ENCODE measurements at regions not wholly inside any gene's neighbourhood (a gene's known extent, or its start where the extent isn't known, plus 50 kb on each side); places are given as distances from the start of the nearest gene placed in this dataset.
"Not testable (repeated sequence)": the region's sequence is repeated elsewhere in the genome, so short reads cannot be mapped to it uniquely, and the experiment has no call there.

DNA sequence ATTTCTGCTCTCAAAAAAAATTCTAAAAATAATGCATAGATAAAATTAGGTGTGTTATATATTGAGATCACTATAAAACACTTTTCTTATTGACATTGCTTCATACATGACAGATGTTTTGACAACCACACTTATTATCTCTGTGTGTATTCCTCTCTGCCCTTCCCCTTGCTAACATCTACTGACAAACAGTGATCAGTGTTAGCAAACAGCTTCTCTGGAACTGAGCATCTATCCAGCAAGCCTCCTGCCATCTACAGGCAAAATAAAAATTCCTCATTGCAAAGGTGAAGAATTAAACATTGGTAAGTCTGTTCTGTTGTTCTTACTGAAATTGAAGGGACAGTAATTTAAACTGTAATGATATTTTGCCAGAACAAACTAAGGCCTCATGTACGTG, 2153.9 kb downstream of the NCAM2 start:
- Mint-ChIP-seq H3K9me3 (ENCODE audit: unreplicated experiment) (no peaks in the 10 kb centered on the region), H3K27me3 (ENCODE audit: insufficient read depth, unreplicated experiment) (no peaks in the 10 kb centered on the region), H3K27ac (ENCODE audit: unreplicated experiment) (no peak overlapping the region), H3K4me3 (ENCODE audit: unreplicated experiment) (no peak overlapping the region), H3K4me1 (ENCODE audit: low read depth, unreplicated experiment) (no peaks in the 10 kb centered on the region), H3K36me3 (ENCODE audit: insufficient read depth, unreplicated experiment) (no peaks in the 10 kb centered on the region)
- H3K9me3 ChIP-seq = no peaks in the 10 kb centered on the region
- no peaks in the 10 kb centered on the region for H3K4me1 ChIP-seq
- TF ChIP-seq, protein P1, sequence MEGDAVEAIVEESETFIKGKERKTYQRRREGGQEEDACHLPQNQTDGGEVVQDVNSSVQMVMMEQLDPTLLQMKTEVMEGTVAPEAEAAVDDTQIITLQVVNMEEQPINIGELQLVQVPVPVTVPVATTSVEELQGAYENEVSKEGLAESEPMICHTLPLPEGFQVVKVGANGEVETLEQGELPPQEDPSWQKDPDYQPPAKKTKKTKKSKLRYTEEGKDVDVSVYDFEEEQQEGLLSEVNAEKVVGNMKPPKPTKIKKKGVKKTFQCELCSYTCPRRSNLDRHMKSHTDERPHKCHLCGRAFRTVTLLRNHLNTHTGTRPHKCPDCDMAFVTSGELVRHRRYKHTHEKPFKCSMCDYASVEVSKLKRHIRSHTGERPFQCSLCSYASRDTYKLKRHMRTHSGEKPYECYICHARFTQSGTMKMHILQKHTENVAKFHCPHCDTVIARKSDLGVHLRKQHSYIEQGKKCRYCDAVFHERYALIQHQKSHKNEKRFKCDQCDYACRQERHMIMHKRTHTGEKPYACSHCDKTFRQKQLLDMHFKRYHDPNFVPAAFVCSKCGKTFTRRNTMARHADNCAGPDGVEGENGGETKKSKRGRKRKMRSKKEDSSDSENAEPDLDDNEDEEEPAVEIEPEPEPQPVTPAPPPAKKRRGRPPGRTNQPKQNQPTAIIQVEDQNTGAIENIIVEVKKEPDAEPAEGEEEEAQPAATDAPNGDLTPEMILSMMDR (IDR thresholded peaks at IDR 0.05; ENCODE audit: insufficient read depth in 1 of 2, low read depth in 1 of 2, low read length in 1 of 2, severe bottlenecking in 1 of 2, unreplicated experiment in 1 of 2) = no peak
- H3K27me3 ChIP-seq (replicated peaks; ENCODE audit: control insufficient read depth, insufficient read depth, low read length) = no peaks in the 10 kb centered on the region
- intact Hi-C loops (cut with micrococcal nuclease; ENCODE audit: unreplicated experiment) = no loop called here
- DNase-seq = no peak
- no TSS peak for BruUV-seq (replicated peaks)
- H3K36me3 ChIP-seq (ENCODE audit: control insufficient read depth, insufficient read depth, low read length) = no peaks in the 10 kb centered on the region
- POLR2A ChIA-PET = no interaction called here
- H3K4me3 ChIP-seq (ENCODE audit: low read depth, low read length) = no peak overlapping the region
- CTCF ChIA-PET = interaction anchor here (0.6 kb wide), 1 partner anchor 925 kb away, joined by 4 read pairs; no protein-coding TSS in a partner anchor

GRCh38 chr21:23153842-23154241, 2155.6 kb downstream of the NCAM2 start:
- DNase-seq; POLR2A ChIA-PET; H3K27me3 ChIP-seq (replicated peaks; ENCODE audit: control insufficient read depth, insufficient read depth, low read length); H3K4me1 ChIP-seq; intact Hi-C loops (cut with micrococcal nuclease; ENCODE audit: unreplicated experiment); CTCF ChIA-PET; H3K9me3 ChIP-seq; H3K27ac Mint-ChIP-seq (ENCODE audit: unreplicated experiment); H3K9me3 Mint-ChIP-seq (ENCODE audit: unreplicated experiment); H3K4me3 Mint-ChIP-seq (ENCODE audit: unreplicated experiment); H3K36me3 ChIP-seq (ENCODE audit: control insufficient read depth, insufficient read depth, low read length); H3K4me3 ChIP-seq (ENCODE audit: low read depth, low read length); H3K27me3 Mint-ChIP-seq (ENCODE audit: insufficient read depth, unreplicated experiment); H3K4me1 Mint-ChIP-seq (ENCODE audit: low read depth, unreplicated experiment); BruUV-seq (replicated peaks); H3K36me3 Mint-ChIP-seq (ENCODE audit: insufficient read depth, unreplicated experiment): not testable (repeated sequence)

DNA sequence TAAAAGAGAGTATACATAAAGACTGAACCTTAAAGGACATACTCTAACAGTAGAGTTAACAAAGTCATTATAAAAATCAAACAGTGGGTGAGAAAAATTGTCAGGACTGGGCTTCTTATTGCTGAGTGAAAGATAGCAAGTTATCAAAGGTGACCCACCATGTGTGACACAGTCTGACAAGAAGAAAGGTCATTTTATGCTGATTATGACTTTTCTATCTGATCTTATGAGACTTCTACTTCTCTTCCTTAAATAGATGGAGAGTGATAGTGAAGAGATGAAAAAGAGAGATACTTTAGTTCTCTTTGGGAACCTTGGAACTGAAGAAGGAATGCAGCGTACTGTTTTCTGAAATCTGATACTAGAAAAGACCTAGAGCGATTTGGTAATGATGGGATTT, 2157.1 kb downstream of the NCAM2 start:
- H3K4me3 ChIP-seq (ENCODE audit: low read depth, low read length) = no peak overlapping the region
- intact Hi-C loops (cut with micrococcal nuclease; ENCODE audit: unreplicated experiment) = no loop called here
- no peaks in the 10 kb centered on the region for H3K4me1 Mint-ChIP-seq (ENCODE audit: low read depth, unreplicated experiment)
- ChIA-PET CTCF (no interaction called here), POLR2A (no interaction called here)
- H3K4me1 ChIP-seq = no peaks in the 10 kb centered on the region
- TF ChIP-seq, protein P1 (IDR thresholded peaks at IDR 0.05; ENCODE audit: insufficient read depth in 1 of 2, low read depth in 1 of 2, low read length in 1 of 2, severe bottlenecking in 1 of 2, unreplicated experiment in 1 of 2) = no peak
- no peaks in the 10 kb centered on the region for H3K9me3 ChIP-seq
- no peak overlapping the region for H3K27ac Mint-ChIP-seq (ENCODE audit: unreplicated experiment)
- BruUV-seq (replicated peaks) = no TSS peak
- no peaks in the 10 kb centered on the region for H3K27me3 ChIP-seq (replicated peaks; ENCODE audit: control insufficient read depth, insufficient read depth, low read length)
- H3K4me3 Mint-ChIP-seq (ENCODE audit: unreplicated experiment) = no peak overlapping the region
- no peaks in the 10 kb centered on the region for H3K36me3 ChIP-seq (ENCODE audit: control insufficient read depth, insufficient read depth, low read length)
- H3K36me3 Mint-ChIP-seq (ENCODE audit: insufficient read depth, unreplicated experiment) = no peaks in the 10 kb centered on the region
- H3K27me3 Mint-ChIP-seq (ENCODE audit: insufficient read depth, unreplicated experiment) = no peaks in the 10 kb centered on the region
- no peaks in the 10 kb centered on the region for H3K9me3 Mint-ChIP-seq (ENCODE audit: unreplicated experiment)
- no peak for DNase-seq

DNA sequence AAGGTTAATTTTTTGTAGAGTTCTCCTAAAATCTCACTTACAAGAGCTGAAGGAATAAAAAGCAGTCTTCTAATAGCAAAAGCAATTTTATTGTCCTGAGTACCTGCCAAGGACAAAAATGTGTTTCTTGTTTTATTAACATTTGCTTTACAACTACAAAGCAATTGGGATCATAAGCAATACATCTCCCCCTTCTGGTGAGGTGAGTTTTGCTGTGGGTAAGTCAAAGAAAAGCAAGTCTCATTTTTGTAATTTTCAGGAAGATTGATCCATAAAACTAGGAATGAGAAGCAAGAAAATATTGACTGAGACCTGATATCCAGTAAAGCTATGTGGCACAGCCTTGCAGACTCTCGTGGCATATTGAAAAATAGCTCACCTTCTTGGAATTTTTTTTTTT, 2162.7 kb downstream of the NCAM2 start:
- intact Hi-C loops (cut with micrococcal nuclease; ENCODE audit: unreplicated experiment) = no loop called here
- no peaks in the 10 kb centered on the region for H3K36me3 Mint-ChIP-seq (ENCODE audit: insufficient read depth, unreplicated experiment)
- Histone ChIP-seq H3K27me3 (replicated peaks; ENCODE audit: control insufficient read depth, insufficient read depth, low read length) (no peaks in the 10 kb centered on the region), H3K9me3 (no peaks in the 10 kb centered on the region), H3K36me3 (ENCODE audit: control insufficient read depth, insufficient read depth, low read length) (no peaks in the 10 kb centered on the region), H3K4me1 (no peaks in the 10 kb centered on the region), H3K4me3 (ENCODE audit: low read depth, low read length) (no peak overlapping the region)
- DNase-seq = no peak
- H3K4me3 Mint-ChIP-seq (ENCODE audit: unreplicated experiment) = no peak overlapping the region
- no peaks in the 10 kb centered on the region for H3K4me1 Mint-ChIP-seq (ENCODE audit: low read depth, unreplicated experiment)
- H3K27me3 Mint-ChIP-seq (ENCODE audit: insufficient read depth, unreplicated experiment) = no peaks in the 10 kb centered on the region
- POLR2A ChIA-PET = no interaction called here
- CTCF ChIA-PET = no interaction called here
- TF ChIP-seq, protein P1 (IDR thresholded peaks at IDR 0.05; ENCODE audit: insufficient read depth in 1 of 2, low read depth in 1 of 2, low read length in 1 of 2, severe bottlenecking in 1 of 2, unreplicated experiment in 1 of 2) = no peak
- BruUV-seq (replicated peaks) = no TSS peak
- no peak overlapping the region for H3K27ac Mint-ChIP-seq (ENCODE audit: unreplicated experiment)
- H3K9me3 Mint-ChIP-seq (ENCODE audit: unreplicated experiment) = no peaks in the 10 kb centered on the region

All from Caco-2 (cell line).